ENCODE measurements at regions not wholly inside any gene's neighbourhood (a gene's known extent, or its start where the extent isn't known, plus 50 kb on each side); places are given as distances from the start of the nearest gene placed in this dataset.

DNA sequence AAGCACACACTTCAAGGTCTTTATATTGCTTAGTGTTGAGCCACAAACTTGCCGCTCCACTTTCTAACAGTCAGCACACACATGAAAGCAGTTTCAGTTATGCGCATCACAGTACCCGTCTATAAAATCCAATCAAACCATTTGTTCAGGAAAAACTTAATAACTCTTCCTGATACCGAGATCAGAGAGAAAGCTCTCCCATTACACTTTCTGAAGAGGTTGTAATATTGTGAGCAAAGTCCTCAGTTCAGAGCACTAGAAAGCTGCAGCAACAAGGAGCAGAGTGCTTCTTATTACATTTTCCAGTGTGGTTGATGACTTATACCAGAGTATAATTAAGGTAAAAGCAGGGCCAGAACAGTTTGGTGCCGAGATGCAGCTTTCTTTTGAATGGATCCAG lies 102.8 kb upstream of the F3 start:
- TF ChIP-seq FOXA1 (IDR thresholded peaks at IDR 0.05) (no peak), YY1 (IDR thresholded peaks at IDR 0.05) (no peak), RXRA (IDR thresholded peaks at IDR 0.05) (no peak), HNF4G (IDR thresholded peaks at IDR 0.05) (no peak), JUND (IDR thresholded peaks at IDR 0.05) (no peak), TAF1 (conservative IDR thresholded peaks at IDR 0.05) (no peak), FOXA2 (IDR thresholded peaks at IDR 0.05) (no peak), SP1 (IDR thresholded peaks at IDR 0.05) (no peak)
- TF ChIP-seq, protein P1, sequence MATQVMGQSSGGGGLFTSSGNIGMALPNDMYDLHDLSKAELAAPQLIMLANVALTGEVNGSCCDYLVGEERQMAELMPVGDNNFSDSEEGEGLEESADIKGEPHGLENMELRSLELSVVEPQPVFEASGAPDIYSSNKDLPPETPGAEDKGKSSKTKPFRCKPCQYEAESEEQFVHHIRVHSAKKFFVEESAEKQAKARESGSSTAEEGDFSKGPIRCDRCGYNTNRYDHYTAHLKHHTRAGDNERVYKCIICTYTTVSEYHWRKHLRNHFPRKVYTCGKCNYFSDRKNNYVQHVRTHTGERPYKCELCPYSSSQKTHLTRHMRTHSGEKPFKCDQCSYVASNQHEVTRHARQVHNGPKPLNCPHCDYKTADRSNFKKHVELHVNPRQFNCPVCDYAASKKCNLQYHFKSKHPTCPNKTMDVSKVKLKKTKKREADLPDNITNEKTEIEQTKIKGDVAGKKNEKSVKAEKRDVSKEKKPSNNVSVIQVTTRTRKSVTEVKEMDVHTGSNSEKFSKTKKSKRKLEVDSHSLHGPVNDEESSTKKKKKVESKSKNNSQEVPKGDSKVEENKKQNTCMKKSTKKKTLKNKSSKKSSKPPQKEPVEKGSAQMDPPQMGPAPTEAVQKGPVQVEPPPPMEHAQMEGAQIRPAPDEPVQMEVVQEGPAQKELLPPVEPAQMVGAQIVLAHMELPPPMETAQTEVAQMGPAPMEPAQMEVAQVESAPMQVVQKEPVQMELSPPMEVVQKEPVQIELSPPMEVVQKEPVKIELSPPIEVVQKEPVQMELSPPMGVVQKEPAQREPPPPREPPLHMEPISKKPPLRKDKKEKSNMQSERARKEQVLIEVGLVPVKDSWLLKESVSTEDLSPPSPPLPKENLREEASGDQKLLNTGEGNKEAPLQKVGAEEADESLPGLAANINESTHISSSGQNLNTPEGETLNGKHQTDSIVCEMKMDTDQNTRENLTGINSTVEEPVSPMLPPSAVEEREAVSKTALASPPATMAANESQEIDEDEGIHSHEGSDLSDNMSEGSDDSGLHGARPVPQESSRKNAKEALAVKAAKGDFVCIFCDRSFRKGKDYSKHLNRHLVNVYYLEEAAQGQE (IDR thresholded peaks at IDR 0.05), result no peak
- TF ChIP-seq, protein P2, sequence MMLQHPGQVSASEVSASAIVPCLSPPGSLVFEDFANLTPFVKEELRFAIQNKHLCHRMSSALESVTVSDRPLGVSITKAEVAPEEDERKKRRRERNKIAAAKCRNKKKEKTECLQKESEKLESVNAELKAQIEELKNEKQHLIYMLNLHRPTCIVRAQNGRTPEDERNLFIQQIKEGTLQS (IDR thresholded peaks at IDR 0.05), result no peak
- TF ChIP-seq, protein P3, sequence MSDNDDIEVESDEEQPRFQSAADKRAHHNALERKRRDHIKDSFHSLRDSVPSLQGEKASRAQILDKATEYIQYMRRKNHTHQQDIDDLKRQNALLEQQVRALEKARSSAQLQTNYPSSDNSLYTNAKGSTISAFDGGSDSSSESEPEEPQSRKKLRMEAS (IDR thresholded peaks at IDR 0.05), result no peak
- TF ChIP-seq, protein P4, sequence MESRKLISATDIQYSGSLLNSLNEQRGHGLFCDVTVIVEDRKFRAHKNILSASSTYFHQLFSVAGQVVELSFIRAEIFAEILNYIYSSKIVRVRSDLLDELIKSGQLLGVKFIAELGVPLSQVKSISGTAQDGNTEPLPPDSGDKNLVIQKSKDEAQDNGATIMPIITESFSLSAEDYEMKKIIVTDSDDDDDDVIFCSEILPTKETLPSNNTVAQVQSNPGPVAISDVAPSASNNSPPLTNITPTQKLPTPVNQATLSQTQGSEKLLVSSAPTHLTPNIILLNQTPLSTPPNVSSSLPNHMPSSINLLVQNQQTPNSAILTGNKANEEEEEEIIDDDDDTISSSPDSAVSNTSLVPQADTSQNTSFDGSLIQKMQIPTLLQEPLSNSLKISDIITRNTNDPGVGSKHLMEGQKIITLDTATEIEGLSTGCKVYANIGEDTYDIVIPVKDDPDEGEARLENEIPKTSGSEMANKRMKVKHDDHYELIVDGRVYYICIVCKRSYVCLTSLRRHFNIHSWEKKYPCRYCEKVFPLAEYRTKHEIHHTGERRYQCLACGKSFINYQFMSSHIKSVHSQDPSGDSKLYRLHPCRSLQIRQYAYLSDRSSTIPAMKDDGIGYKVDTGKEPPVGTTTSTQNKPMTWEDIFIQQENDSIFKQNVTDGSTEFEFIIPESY (IDR thresholded peaks at IDR 0.05), result no peak
- TF ChIP-seq, protein P5, sequence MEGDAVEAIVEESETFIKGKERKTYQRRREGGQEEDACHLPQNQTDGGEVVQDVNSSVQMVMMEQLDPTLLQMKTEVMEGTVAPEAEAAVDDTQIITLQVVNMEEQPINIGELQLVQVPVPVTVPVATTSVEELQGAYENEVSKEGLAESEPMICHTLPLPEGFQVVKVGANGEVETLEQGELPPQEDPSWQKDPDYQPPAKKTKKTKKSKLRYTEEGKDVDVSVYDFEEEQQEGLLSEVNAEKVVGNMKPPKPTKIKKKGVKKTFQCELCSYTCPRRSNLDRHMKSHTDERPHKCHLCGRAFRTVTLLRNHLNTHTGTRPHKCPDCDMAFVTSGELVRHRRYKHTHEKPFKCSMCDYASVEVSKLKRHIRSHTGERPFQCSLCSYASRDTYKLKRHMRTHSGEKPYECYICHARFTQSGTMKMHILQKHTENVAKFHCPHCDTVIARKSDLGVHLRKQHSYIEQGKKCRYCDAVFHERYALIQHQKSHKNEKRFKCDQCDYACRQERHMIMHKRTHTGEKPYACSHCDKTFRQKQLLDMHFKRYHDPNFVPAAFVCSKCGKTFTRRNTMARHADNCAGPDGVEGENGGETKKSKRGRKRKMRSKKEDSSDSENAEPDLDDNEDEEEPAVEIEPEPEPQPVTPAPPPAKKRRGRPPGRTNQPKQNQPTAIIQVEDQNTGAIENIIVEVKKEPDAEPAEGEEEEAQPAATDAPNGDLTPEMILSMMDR (IDR thresholded peaks at IDR 0.05; ENCODE audit: low read depth, low read length, missing input control), result no peak
- Histone ChIP-seq H3K4me3 (ENCODE audit: low read depth in 1 of 3, low read length in 3 of 3) (no peak overlapping the region), H3K27me3 (ENCODE audit: control insufficient read depth in 4 of 4, insufficient read depth in 4 of 4, low read length in 3 of 4) (no peaks in the 10 kb centered on the region), H3K4me1 (ENCODE audit: control insufficient read depth in 4 of 4, insufficient read depth in 4 of 4, low read length in 3 of 4) (no peaks in the 10 kb centered on the region), H3K27ac (ENCODE audit: low read depth in 1 of 2, low read length in 2 of 2) (no peak overlapping the region), H3K36me3 (ENCODE audit: control insufficient read depth in 4 of 4, insufficient read depth in 3 of 4, low read depth in 1 of 4, low read length in 3 of 4) (no peaks in the 10 kb centered on the region), H3K9ac (ENCODE audit: low read depth in 1 of 2, low read length in 2 of 2) (no peak overlapping the region), H3K9me3 (ENCODE audit: control insufficient read depth in 4 of 4, low read length in 3 of 4) (no peaks in the 10 kb centered on the region)
- 84% methylated on average over 5 of the region's 5 CpGs for WGBS
- no peak for DNase-seq (ENCODE audit: low spot score)

DNA sequence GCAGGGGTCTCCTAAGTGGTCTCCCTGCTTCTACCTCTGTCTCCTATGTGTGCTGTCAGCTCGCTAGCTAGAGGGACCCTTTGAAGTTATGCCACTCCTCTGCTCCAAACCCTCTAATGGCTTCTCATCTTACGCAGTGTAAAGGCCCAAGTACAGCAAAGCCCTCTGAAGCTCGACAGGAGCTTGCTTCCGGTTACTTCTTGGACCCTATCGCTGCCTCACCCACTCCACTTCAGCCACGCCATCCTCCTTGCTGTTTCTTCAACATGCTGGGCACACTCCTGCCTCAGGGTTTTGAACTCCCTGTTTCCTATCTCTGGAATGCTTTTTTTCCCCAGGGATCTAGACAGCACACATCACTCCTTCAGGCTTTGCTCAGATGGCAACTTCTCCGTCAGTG lies 102.3 kb upstream of the F3 start:
- Histone ChIP-seq H3K4me1 (ENCODE audit: control insufficient read depth in 4 of 4, insufficient read depth in 4 of 4, low read length in 3 of 4) (no peaks in the 10 kb centered on the region), H3K9ac (ENCODE audit: low read depth in 1 of 2, low read length in 2 of 2) (no peak overlapping the region), H3K36me3 (ENCODE audit: control insufficient read depth in 4 of 4, insufficient read depth in 3 of 4, low read depth in 1 of 4, low read length in 3 of 4) (no peaks in the 10 kb centered on the region), H3K27me3 (ENCODE audit: control insufficient read depth in 4 of 4, insufficient read depth in 4 of 4, low read length in 3 of 4) (no peaks in the 10 kb centered on the region), H3K4me3 (ENCODE audit: low read depth in 1 of 3, low read length in 3 of 3) (no peak overlapping the region), H3K27ac (ENCODE audit: low read depth in 1 of 2, low read length in 2 of 2) (no peak overlapping the region), H3K9me3 (ENCODE audit: control insufficient read depth in 4 of 4, low read length in 3 of 4) (no peaks in the 10 kb centered on the region)
- WGBS, result 93% methylated on average over 7 of the region's 7 CpGs
- DNase-seq (ENCODE audit: low spot score), result no peak
- no peak for TF ChIP-seq RXRA (IDR thresholded peaks at IDR 0.05)
- TF ChIP-seq, protein P2 (IDR thresholded peaks at IDR 0.05), result no peak
- TF ChIP-seq, protein P5 (IDR thresholded peaks at IDR 0.05; ENCODE audit: low read depth, low read length, missing input control), result no peak
- TF ChIP-seq, protein P1 (IDR thresholded peaks at IDR 0.05), result no peak
- no peak for TF ChIP-seq HNF4G (IDR thresholded peaks at IDR 0.05)
- TF ChIP-seq EGR1 (IDR thresholded peaks at IDR 0.05; ENCODE audit: low read depth in 2 of 2), result no peak
- TF ChIP-seq, protein P3 (IDR thresholded peaks at IDR 0.05), result no peak
- TF ChIP-seq JUND (IDR thresholded peaks at IDR 0.05), result no peak
- TF ChIP-seq FOXA2 (IDR thresholded peaks at IDR 0.05), result no peak
- TF ChIP-seq FOXA1 (IDR thresholded peaks at IDR 0.05), result no peak
- no peak for TF ChIP-seq SP1 (IDR thresholded peaks at IDR 0.05)
- TF ChIP-seq TAF1 (conservative IDR thresholded peaks at IDR 0.05), result no peak

Measured in liver (tissue), 8 donors.